HepG2 (cell line): ENCODE measurements at regions not wholly inside any gene's neighbourhood (a gene's known extent, or its start where the extent isn't known, plus 50 kb on each side); places are given as distances from the start of the nearest gene placed in this dataset.

Experiments used
- CBX2 ChIP-seq, 2 experiments: fragments of 200-600 bp in 1 of 2; sonication (generic); formaldehyde crosslinking in 1 of 2; IDR thresholded peaks; 2 replicates each; pipeline versions ENCODE4 v1.7.0 to v1.8.1; 2018 to 2022; ENCODE audit warnings: low read depth in 2 of 2, low read length in 1 of 2, mild to moderate bottlenecking in 1 of 2, missing genetic modification reagents in 1 of 2
- CTCF ChIP-seq: sonication (generic); formaldehyde crosslinking; IDR thresholded peaks from 2 replicates; pipeline ENCODE4 v1.5.0; 2020; ENCODE audit warnings: mild to moderate bottlenecking, missing genetic modification reagents, moderate library complexity
- GPBP1L1 ChIP-seq: sonication (generic); formaldehyde crosslinking; IDR thresholded peaks from 2 replicates; pipeline ENCODE4 v1.5.0; 2020; ENCODE audit warnings: mild to moderate bottlenecking, missing genetic modification reagents
- HNF1B ChIP-seq: sonication (generic); formaldehyde crosslinking; IDR thresholded peaks from 2 replicates; pipeline ENCODE4 v1.5.1; 2020; ENCODE audit warnings: mild to moderate bottlenecking, moderate library complexity, missing genetic modification reagents
- HOXA3 ChIP-seq: sonication (generic); formaldehyde crosslinking; IDR thresholded peaks from 2 replicates; pipeline ENCODE4 v1.5.0; 2020; ENCODE audit warnings: missing genetic modification reagents
- IKZF1 ChIP-seq: fragments of 450-650 bp; IDR thresholded peaks from 2 replicates; pipeline ENCODE4 v1.7.1; 2016
- IRF9 ChIP-seq: sonication (generic); formaldehyde crosslinking; IDR thresholded peaks from 2 replicates; pipeline ENCODE4 v1.8.0; 2022; ENCODE audit warnings: missing genetic modification reagents, mild to moderate bottlenecking, borderline replicate concordance
- KDM2A ChIP-seq: sonication (generic); formaldehyde crosslinking; IDR thresholded peaks from 2 replicates; pipeline ENCODE4 v1.4.0; 2020; ENCODE audit warnings: low read depth, missing genetic modification reagents, borderline replicate concordance
- MXI1 ChIP-seq: IDR thresholded peaks from 3 replicates; pipeline ENCODE4 v1.6.1; 2012; ENCODE audit warnings: low read depth, low read length, inconsistent platforms, borderline replicate concordance
- RFX1 ChIP-seq: fragments of 450-650 bp; IDR thresholded peaks from 2 replicates; pipeline ENCODE4 v1.6.1; 2017
- RNF2 ChIP-seq: fragments of 450-650 bp; conservative IDR thresholded peaks from 2 replicates; pipeline ENCODE4 v1.6.1; 2016; ENCODE audit warnings: low read depth
- SALL1 ChIP-seq: sonication (generic); formaldehyde crosslinking; IDR thresholded peaks from 2 replicates; pipeline ENCODE4 v1.8.0; 2022; ENCODE audit warnings: mild to moderate bottlenecking, missing genetic modification reagents
- STAG1 ChIP-seq: sonication (generic); formaldehyde crosslinking; IDR thresholded peaks from 2 replicates; pipeline ENCODE4 v1.4.0; 2020; ENCODE audit warnings: missing genetic modification reagents
- SUZ12 ChIP-seq: fragments of 150-350 bp; IDR thresholded peaks from 2 replicates; pipeline ENCODE4 v1.6.1; 2014; ENCODE audit warnings: low read depth, low read length
- TOPORS ChIP-seq: sonication (generic); formaldehyde crosslinking; IDR thresholded peaks from 2 replicates; pipeline ENCODE4 v1.8.0; 2023; ENCODE audit warnings: mild to moderate bottlenecking, missing genetic modification reagents
- TRIM24 ChIP-seq: sonication (generic); formaldehyde crosslinking; IDR thresholded peaks from 2 replicates; pipeline ENCODE4 v1.8.0; 2022; ENCODE audit warnings: mild to moderate bottlenecking, missing genetic modification reagents
- ZBTB49 ChIP-seq: sonication (generic); formaldehyde crosslinking; IDR thresholded peaks from 2 replicates; pipeline ENCODE4 v1.4.0; 2020; ENCODE audit warnings: missing genetic modification reagents, borderline replicate concordance
- ZFP36L2 ChIP-seq: sonication (generic); formaldehyde crosslinking; IDR thresholded peaks from 2 replicates; pipeline ENCODE4 v1.4.0; 2020; ENCODE audit warnings: missing genetic modification reagents
- ZFYVE20 ChIP-seq: sonication (generic); formaldehyde crosslinking; IDR thresholded peaks from 2 replicates; pipeline ENCODE4 v1.8.0; 2023; ENCODE audit warnings: low read depth, mild to moderate bottlenecking, moderate library complexity, missing genetic modification reagents, borderline replicate concordance
- ZNF432 ChIP-seq: sonication (generic); formaldehyde crosslinking; IDR thresholded peaks from 2 replicates; pipeline ENCODE4 v1.5.0; 2020; ENCODE audit warnings: missing genetic modification reagents, mild to moderate bottlenecking, borderline replicate concordance
- ZNF543 ChIP-seq: sonication (generic); formaldehyde crosslinking; IDR thresholded peaks from 2 replicates; pipeline ENCODE4 v1.4.0; 2020; ENCODE audit warnings: mild to moderate bottlenecking, missing genetic modification reagents
- ZNF724P ChIP-seq: sonication (generic); formaldehyde crosslinking; IDR thresholded peaks from 2 replicates; pipeline ENCODE4 v1.8.0; 2022; ENCODE audit warnings: missing genetic modification reagents, borderline replicate concordance

- no peak for TF ChIP-seq ZFP36L2 (CRISPR knock-in tag)
- TF ChIP-seq TOPORS (CRISPR knock-in tag) = no peak
- TF ChIP-seq ZNF724P = 0 out of 2 replicates have a peak, but pooled peaks have one; percentile 65
- peak; percentile 92 for TF ChIP-seq CTCF
- peak; percentile 19; the same call in 1 of the 2 replicates for TF ChIP-seq HNF1B (CRISPR knock-in tag)
- TF ChIP-seq GPBP1L1 (CRISPR knock-in tag) = no peak
- no peak for TF ChIP-seq ZNF543 (CRISPR knock-in tag)
- TF ChIP-seq ZFYVE20 (CRISPR knock-in tag) = no peak
- peak; percentile 95 for TF ChIP-seq STAG1 (CRISPR knock-in tag)
- TF ChIP-seq RFX1 = no peak
- 0 out of 2 replicates have a peak, but pooled peaks have one; percentile 8 for TF ChIP-seq HOXA3 (CRISPR knock-in tag)
- TF ChIP-seq CBX2 (IDR thresholded peaks at IDR 0.05; ENCODE audit: low read depth, low read length) = no peak
- TF ChIP-seq CBX2 (CRISPR knock-in tag; IDR thresholded peaks at IDR 0.05; ENCODE audit: low read depth) = no peak
- peak; percentile 62; the same call in 1 of the 2 replicates for TF ChIP-seq KDM2A (CRISPR knock-in tag)
- no peak for TF ChIP-seq MXI1
- no peak for TF ChIP-seq ZBTB49
- no peak for TF ChIP-seq TRIM24 (CRISPR knock-in tag)
- 0 out of 2 replicates have a peak, but pooled peaks have one; percentile 29 for TF ChIP-seq RNF2
- peak; percentile 23; the same call in 1 of the 2 replicates for TF ChIP-seq SALL1 (CRISPR knock-in tag)
- 0 out of 2 replicates have a peak, but pooled peaks have one; percentile 44 for TF ChIP-seq IRF9 (CRISPR knock-in tag)
- TF ChIP-seq ZNF432 = no peak
- no peak for TF ChIP-seq SUZ12
- TF ChIP-seq IKZF1 = no peak
These were observed 114.8 kb upstream of the CD93 start (continued) for GRCh38 chr20:23200914-23201313.
